ENCODE measurements at regions not wholly inside any gene's neighbourhood (a gene's known extent, or its start where the extent isn't known, plus 50 kb on each side); places are given as distances from the start of the nearest gene placed in this dataset.
"Not testable (repeated sequence)": the region's sequence is repeated elsewhere in the genome, so short reads cannot be mapped to it uniquely, and the experiment has no call there.

GRCh38 chr6:169915769-169916550 is 164.5 kb downstream of the ERMARD start:
- in situ Hi-C loops (cut with MboI; ENCODE audit: low pct_unique_long_range_greater_than_20kb in 2 of 9, low sequenced_read_pairs in 9 of 9, unreplicated experiment in 9 of 9) = no loop called here
- Histone ChIP-seq H3K4me3 (no peak overlapping the region), H3K4me1 (replicated peaks in 1 of 2) (peaks cover 0 to 21% of the 10 kb centered on the region in 2 donors), H3K27ac (no peak overlapping the region)
- 60 to 100% (median 77%) methylated on average over 2 to 21 of the region's 22 CpGs for WGBS, 10 experiments
- peak in 5 of 8 experiments; percentile 27 to 84 (median 47) for ATAC-seq (replicated peaks in 6 of 8)

- peaks cover 0 to 21% of the 10 kb centered on the region in 2 donors for H3K4me1 ChIP-seq (replicated peaks in 1 of 2)
- WGBS, 10 experiments = 0 to 100% (median 80%) methylated on average over 1 to 3 of the region's 3 CpGs; no CpG with 5 or more reads in 2 of the 10 experiments
- H3K27ac ChIP-seq; H3K4me3 ChIP-seq; in situ Hi-C loops (cut with MboI; ENCODE audit: low pct_unique_long_range_greater_than_20kb in 2 of 9, low sequenced_read_pairs in 9 of 9, unreplicated experiment in 9 of 9); ATAC-seq (replicated peaks in 6 of 8): not testable (repeated sequence)
Measured at GRCh38 chr6:169913745-169914144, 162.3 kb downstream of the ERMARD start.

- ATAC-seq (replicated peaks in 6 of 8) = peak in 2 of 8 experiments; percentile 39 to 48
- Histone ChIP-seq H3K27ac (no peak overlapping the region), H3K4me3 (no peak overlapping the region), H3K4me1 (replicated peaks in 1 of 2) (peaks cover 0 to 21% of the 10 kb centered on the region in 2 donors)
- in situ Hi-C loops (cut with MboI; ENCODE audit: low pct_unique_long_range_greater_than_20kb in 2 of 9, low sequenced_read_pairs in 9 of 9, unreplicated experiment in 9 of 9) = no loop called here
- 0 to 100% (median 20%) methylated on average over 1 to 2 of the region's 4 CpGs; no CpG with 5 or more reads in 5 of the 10 experiments for WGBS, 10 experiments
Measured at GRCh38 chr6:169913096-169913638, 161.7 kb downstream of the ERMARD start.

GRCh38 chr6:169912266-169913095 is 161.1 kb downstream of the ERMARD start:
- WGBS, 10 experiments = 9 to 96% (median 88%) methylated on average over 3 to 17 of the region's 21 CpGs; no CpG with 5 or more reads in 1 of the 10 experiments
- no peak for ATAC-seq (replicated peaks in 6 of 8)

GRCh38 chr6:169911264-169912263 is 160.1 kb downstream of the ERMARD start:
- no peak overlapping the region for H3K27ac ChIP-seq
- H3K4me1 ChIP-seq (replicated peaks in 1 of 2) = peaks cover 5 to 17% of the 10 kb centered on the region in 2 donors
- H3K4me3 ChIP-seq = no peak overlapping the region
- WGBS, 10 experiments = 21 to 100% (median 90%) methylated on average over 1 to 19 of the region's 41 CpGs; no CpG with 5 or more reads in 2 of the 10 experiments
- in situ Hi-C loops (cut with MboI; ENCODE audit: low pct_unique_long_range_greater_than_20kb in 2 of 9, low sequenced_read_pairs in 9 of 9, unreplicated experiment in 9 of 9) = no loop called here
- ATAC-seq (replicated peaks in 6 of 8) = no peak

More at GRCh38 chr6:169912266-169913095, 161.1 kb downstream of the ERMARD start:
- Histone ChIP-seq H3K4me3 (no peak overlapping the region), H3K27ac (no peak overlapping the region), H3K4me1 (replicated peaks in 1 of 2) (peaks cover 0 to 18% of the 10 kb centered on the region in 2 donors)
- in situ Hi-C loops (cut with MboI; ENCODE audit: low pct_unique_long_range_greater_than_20kb in 2 of 9, low sequenced_read_pairs in 9 of 9, unreplicated experiment in 9 of 9) = no loop called here

- H3K4me1 ChIP-seq (replicated peaks in 1 of 2) = peaks cover 16 to 23% of the 10 kb centered on the region in 2 donors
- 0 to 100% (median 79%) methylated on average over 2 to 7 of the region's 7 CpGs for WGBS, 10 experiments
- ATAC-seq (replicated peaks in 6 of 8) = no peak
- H3K4me3 ChIP-seq = no peak overlapping the region
- in situ Hi-C loops (cut with MboI; ENCODE audit: low pct_unique_long_range_greater_than_20kb in 2 of 9, low sequenced_read_pairs in 9 of 9, unreplicated experiment in 9 of 9) = no loop called here
- H3K27ac ChIP-seq = no peak overlapping the region
Measured at GRCh38 chr6:169909113-169909512, 157.7 kb downstream of the ERMARD start.

GRCh38 chr6:169908403-169908933 is 157.0 kb downstream of the ERMARD start:
- WGBS, 10 experiments = 40 to 100% (median 94%) methylated on average over 1 to 7 of the region's 8 CpGs; no CpG with 5 or more reads in 1 of the 10 experiments
- Histone ChIP-seq H3K4me1 (replicated peaks in 1 of 2) (peaks cover 16 to 23% of the 10 kb centered on the region in 2 donors), H3K4me3 (no peak overlapping the region), H3K27ac (no peak overlapping the region)
- no peak for ATAC-seq (replicated peaks in 6 of 8)
- in situ Hi-C loops (cut with MboI; ENCODE audit: low pct_unique_long_range_greater_than_20kb in 2 of 9, low sequenced_read_pairs in 9 of 9, unreplicated experiment in 9 of 9) = no loop called here

- Histone ChIP-seq H3K4me3 (no peak overlapping the region), H3K27ac (no peak overlapping the region), H3K4me1 (replicated peaks in 1 of 2) (peaks cover 16 to 23% of the 10 kb centered on the region in 2 donors)
- ATAC-seq (replicated peaks in 6 of 8) = no peak
- 0 to 100% methylated on average over 1 to 3 of the region's 9 CpGs; no CpG with 5 or more reads in 8 of the 10 experiments for whole genome bisulfite sequencing, 10 experiments
- in situ Hi-C loops (cut with MboI; ENCODE audit: low pct_unique_long_range_greater_than_20kb in 2 of 9, low sequenced_read_pairs in 9 of 9, unreplicated experiment in 9 of 9) = no loop called here
Measured at GRCh38 chr6:169907419-169908115, 156.1 kb downstream of the ERMARD start.

- Histone ChIP-seq H3K4me1 (replicated peaks in 1 of 2) (peaks cover 16 to 23% of the 10 kb centered on the region in 2 donors), H3K27ac (no peak overlapping the region), H3K4me3 (no peak overlapping the region)
- 7 to 100% (median 91%) methylated on average over 2 to 6 of the region's 13 CpGs; no CpG with 5 or more reads in 6 of the 10 experiments for WGBS, 10 experiments
- in situ Hi-C loops (cut with MboI; ENCODE audit: low pct_unique_long_range_greater_than_20kb in 2 of 9, low sequenced_read_pairs in 9 of 9, unreplicated experiment in 9 of 9) = no loop called here
- peak in 2 of 8 experiments; percentile 8 to 23 for ATAC-seq (replicated peaks in 6 of 8)
Measured at GRCh38 chr6:169906688-169907418, 155.4 kb downstream of the ERMARD start.

GRCh38 chr6:169906004-169906687 is 154.7 kb downstream of the ERMARD start:
- WGBS, 10 experiments = 33 to 91% (median 75%) methylated on average over 2 to 9 of the region's 24 CpGs; no CpG with 5 or more reads in 5 of the 10 experiments
- no peak overlapping the region for H3K4me3 ChIP-seq
- ATAC-seq (replicated peaks in 6 of 8) = peak in 4 of 8 experiments; percentile 31 to 66 (median 49)
- in situ Hi-C loops (cut with MboI; ENCODE audit: low pct_unique_long_range_greater_than_20kb in 2 of 9, low sequenced_read_pairs in 9 of 9, unreplicated experiment in 9 of 9) = no loop called here
- peak overlapping the region in 1 of 2 donors; percentile 41 for H3K27ac ChIP-seq
- H3K4me1 ChIP-seq (replicated peaks in 1 of 2) = peaks cover 16 to 23% of the 10 kb centered on the region in 2 donors
